Heart right ventricle (tissue), 16 donors: ENCODE measurements at regions not wholly inside any gene's neighbourhood (a gene's known extent, or its start where the extent isn't known, plus 50 kb on each side); places are given as distances from the start of the nearest gene placed in this dataset.

ENCODE experiments used
- ATAC-seq, 8 donors: fragments of 200-7000 bp; cut with Tn5 transposase; one replicate each; pipeline ENCODE4 v1.9.1; 2020; ENCODE audit warnings: mild to moderate bottlenecking in 8 of 8, moderate library complexity in 8 of 8, moderate number of reproducible peaks in 1 of 8
- DNase-seq, 2 donors: peaks; one replicate each; pipeline ENCODE4 v3.0.0-alpha.2; 2020
- H3K27ac ChIP-seq, 10 donors: fragments of 200-600 bp; sonication (generic) in 2 of 10; one replicate each; pipeline versions ENCODE4 v1.5.0 to v1.8.0; 2020 to 2022; ENCODE audit warnings: mild to moderate bottlenecking in 3 of 10
- H3K27me3 ChIP-seq, 7 donors: fragments of 200-600 bp; one replicate each; pipeline ENCODE4 v1.8.0; 2021 to 2022; ENCODE audit warnings: mild to moderate bottlenecking in 2 of 7
- H3K36me3 ChIP-seq, 9 donors: fragments of 200-600 bp; sonication (generic) in 1 of 9; one replicate each; pipeline versions ENCODE4 v1.5.0 to v1.8.0; 2020 to 2022; ENCODE audit warnings: mild to moderate bottlenecking in 2 of 9
- H3K4me1 ChIP-seq, 9 donors: fragments of 200-600 bp; sonication (generic) in 1 of 9; one replicate each; pipeline versions ENCODE4 v1.5.0 to v1.8.0; 2020 to 2022; ENCODE audit warnings: mild to moderate bottlenecking in 4 of 9
- H3K4me3 ChIP-seq, 10 donors: fragments of 200-600 bp; sonication (generic) in 2 of 10; one replicate each; pipeline versions ENCODE4 v1.5.0 to v1.8.0; 2020 to 2022; ENCODE audit warnings: mild to moderate bottlenecking in 7 of 10, moderate library complexity in 2 of 10
- H3K9me3 ChIP-seq, 11 donors: fragments of 200-600 bp in 10 of 11; sonication (generic) in 2 of 11; one replicate each; pipeline versions ENCODE4 v1.5.0 to v1.8.0; 2013 to 2022; ENCODE audit warnings: mild to moderate bottlenecking in 2 of 11, control low read depth in 1 of 11, moderate library complexity in 1 of 11
- CTCF ChIP-seq, 9 donors: fragments of 200-600 bp; sonication (generic) in 2 of 9; IDR thresholded peaks; one replicate each; pipeline versions ENCODE4 v1.5.0 to v1.8.0; 2021 to 2022; ENCODE audit warnings: antibody characterized with exemption in 9 of 9, mild to moderate bottlenecking in 5 of 9, moderate library complexity in 1 of 9
- WGBS, 2 donors: extraction: QIAGEN DNeasy Blood & Tissue Kit; methylation state at CpG; one replicate each; pipeline ENCODE4 v1.1.7; 2013; ENCODE audit warnings: inconsistent platforms in 1 of 2; 5-methylcytosine and 5-hydroxymethylcytosine counted together
- intact Hi-C, 10 donors: fragments of 100-400 bp; cut with DNase I; formaldehyde crosslinking; loops; one replicate each; pipeline versions ENCODE4 v1.11.1 to v1.14.2; 2022
- donor health status: Arrhythmogenic right ventricular cardiomyopathy.
- donor health status: ischemic (EF 13 %, LVEDD 7.1; RV severe dilation, severe dysfunction).
- donor health status: healthy with polysubstance abuse.
- donor health status: DM: no; HTN: yes; CAD: no.
- donor health status: DM: no; HTN: no; CAD: no.
- donor health status: ischemic (EF 25% LVEDD 6.9; RV normal size, moderate dysfunction).
- donor health status: ischemic (EF 25% LVEDD 5.7; RV mildly dilated, moderate dysfunction).
- donor health status: healthy.
- donor health status: DM: yes; HTN: yes; CAD: no.
- donor health status: Ischemic cardiomyopathy.
- donor health status: ischemic (EF 35%, LVEDD 5.7; RV mildly dilated, moderate dysfunction).
- donor health status: nonischemic (EF 11% LVEDD 7.7; RV severe dilation, severe dysfunction).
- donor health status: DM: yes; HTN: yes; CAD: no.
- donor health status: PGD.
- donor health status: ischemic (EF 29% LVEDD 5.4; RV normal size, mild dysfunction).
- donor health status: nonischemic (EF 23%, LVEDD 6.1; RV moderate dilation, normal function).

- Histone ChIP-seq H3K4me1 (peaks cover 0 to 9% (median 0%) of the 10 kb centered on the region in 9 donors), H3K27ac (no peak overlapping the region), H3K4me3 (no peak overlapping the region), H3K27me3 (peaks cover 0 to 14% (median 0%) of the 10 kb centered on the region in 7 donors), H3K9me3 (no peaks in the 10 kb centered on the region), H3K36me3 (no peaks in the 10 kb centered on the region)
- intact Hi-C loops, result no loop called here
- DNase-seq, result no peak
- ATAC-seq, result no peak
- 68 to 71% methylated on average over 9 of the region's 9 CpGs for WGBS, 2 donors
- no peak for TF ChIP-seq CTCF (IDR thresholded peaks at IDR 0.05)
Measured at GRCh38 chr4:4776335-4776734, 83.1 kb upstream of the MSX1 start.

- H3K9me3 ChIP-seq, result no peaks in the 10 kb centered on the region
- WGBS, 2 donors, result 35 to 57% methylated on average over 10 of the region's 10 CpGs
Measured at GRCh38 chr4:4775493-4776004, 83.9 kb upstream of the MSX1 start.

GRCh38 chr4:4772534-4772933 lies 86.9 kb upstream of the MSX1 start:
- H3K9me3 ChIP-seq, result peaks cover 0 to 1% (median 0%) of the 10 kb centered on the region in 11 donors
- WGBS, 2 donors, result 71 to 82% methylated on average over 6 of the region's 6 CpGs
- DNase-seq (no peak), ATAC-seq (no peak)
- no peaks in the 10 kb centered on the region for H3K27me3 ChIP-seq
- no peak overlapping the region for H3K27ac ChIP-seq
- peaks cover 0 to 9% (median 0%) of the 10 kb centered on the region in 9 donors for H3K4me1 ChIP-seq
- no peak for TF ChIP-seq CTCF (IDR thresholded peaks at IDR 0.05)
- H3K36me3 ChIP-seq, result no peaks in the 10 kb centered on the region
- no peak overlapping the region for H3K4me3 ChIP-seq
- intact Hi-C loops, result no loop called here

More at GRCh38 chr4:4775493-4776004, 83.9 kb upstream of the MSX1 start:
- Histone ChIP-seq H3K4me3 (no peak overlapping the region), H3K4me1 (peaks cover 0 to 9% (median 0%) of the 10 kb centered on the region in 9 donors), H3K36me3 (no peaks in the 10 kb centered on the region), H3K27ac (no peak overlapping the region), H3K27me3 (peaks cover 0 to 9% (median 0%) of the 10 kb centered on the region in 7 donors)
- DNase-seq, result peak; percentile 50 to 51
- no peak for TF ChIP-seq CTCF (IDR thresholded peaks at IDR 0.05)
- ATAC-seq, result peak; percentile 75 to 95 (median 86)
- intact Hi-C loops, result no loop called here

GRCh38 chr4:4771160-4771559 lies 88.3 kb upstream of the MSX1 start:
- WGBS, 2 donors, result 70 to 79% methylated on average over 5 of the region's 5 CpGs
- Histone ChIP-seq H3K9me3 (peaks cover 0 to 5% (median 0%) of the 10 kb centered on the region in 11 donors), H3K4me3 (no peak overlapping the region), H3K36me3 (no peaks in the 10 kb centered on the region), H3K4me1 (peaks cover 0 to 9% (median 0%) of the 10 kb centered on the region in 9 donors), H3K27ac (no peak overlapping the region), H3K27me3 (peaks cover 0 to 3% (median 0%) of the 10 kb centered on the region in 7 donors)
- DNase-seq, result no peak
- TF ChIP-seq CTCF (IDR thresholded peaks at IDR 0.05), result no peak
- intact Hi-C loops, result no loop called here
- ATAC-seq, result no peak
